OCI-LY7 (cell line): ENCODE measurements at regions not wholly inside any gene's neighbourhood (a gene's known extent, or its start where the extent isn't known, plus 50 kb on each side); places are given as distances from the start of the nearest gene placed in this dataset.

ENCODE experiments used
- BruUV-seq: library from RNA; stranded (reverse); fragments of 400-500 nt; replicated peaks from 2 replicates; lab custom pipeline; 2021; lab: Mats Ljungman, UMichigan
- CTCF ChIA-PET: fragments of 300-600 bp; sonication (Branson Sonifier 250); formaldehyde crosslinking; loops from one replicate; lab custom pipeline; 2022; ENCODE audit warnings: antibody characterized with exemption; ENCODE audit not compliant: unreplicated experiment; lab: Charles Lee
- POLR2A ChIA-PET: fragments of 300-600 bp; sonication (Branson Sonifier 250); formaldehyde crosslinking; loops from one replicate; lab custom pipeline; 2022; ENCODE audit warnings: antibody characterized with exemption; lab: Charles Lee
- DNase-seq: peaks from one replicate; pipeline ENCODE4 v3.0.0-alpha.2; 2015; ENCODE audit warnings: low spot score
- H2AFZ ChIP-seq: fragments of 200-600 bp; sonication (generic), shearing (Covaris generic); 2 replicates; pipeline ENCODE4 v1.6.1; 2014; ENCODE audit warnings: mild to moderate bottlenecking, antibody characterized with exemption, low read length, moderate library complexity
- H3K27ac ChIP-seq: fragments of 200-600 bp; sonication (generic); 2 replicates; pipeline ENCODE4 v1.5.1; 2014; ENCODE audit warnings: mixed run types, low read depth, mild to moderate bottlenecking, moderate library complexity, low read length, inconsistent platforms; ENCODE audit not compliant: poor library complexity, severe bottlenecking
- H3K36me3 ChIP-seq: fragments of 200-600 bp; sonication (generic); 2 replicates; pipeline ENCODE4 v1.6.1; 2014; ENCODE audit warnings: mild to moderate bottlenecking, antibody characterized with exemption, low read length, moderate library complexity, mixed read lengths; ENCODE audit not compliant: insufficient read depth
- H3K4me1 ChIP-seq: fragments of 200-600 bp; sonication (generic); 2 replicates; pipeline ENCODE4 v1.5.1; 2014; ENCODE audit warnings: mild to moderate bottlenecking, low read length; ENCODE audit not compliant: insufficient read depth, poor library complexity, severe bottlenecking
- H3K4me2 ChIP-seq: fragments of 200-600 bp; sonication (generic); 2 replicates; pipeline ENCODE4 v1.6.1; 2014; ENCODE audit warnings: mild to moderate bottlenecking, low read length
- H3K4me3 ChIP-seq: fragments of 200-600 bp; sonication (generic); 2 replicates; pipeline ENCODE4 v1.5.1; 2014; ENCODE audit warnings: mild to moderate bottlenecking, low read depth, low read length; ENCODE audit not compliant: poor library complexity, severe bottlenecking
- H3K79me2 ChIP-seq: fragments of 200-600 bp; sonication (generic); 2 replicates; pipeline ENCODE4 v1.6.1; 2016; ENCODE audit warnings: low read depth, mild to moderate bottlenecking, low read length, moderate library complexity, mixed read lengths; ENCODE audit not compliant: insufficient read depth
- H3K9me2 ChIP-seq: fragments of 200-600 bp; sonication (generic); 2 replicates; pipeline ENCODE4 v1.6.1; 2016; ENCODE audit warnings: mild to moderate bottlenecking, low read length, mixed read lengths; ENCODE audit not compliant: insufficient read depth
- H3K9me3 ChIP-seq: fragments of 200-600 bp; sonication (generic); 2 replicates; pipeline ENCODE4 v1.6.1; 2014; ENCODE audit warnings: mild to moderate bottlenecking, mixed run types, low read length, mixed read lengths
- H4K20me1 ChIP-seq: fragments of 200-600 bp; sonication (generic); 2 replicates; pipeline ENCODE4 v1.6.1; 2014; ENCODE audit warnings: mild to moderate bottlenecking, antibody characterized with exemption, low read length, moderate library complexity, mixed read lengths; ENCODE audit not compliant: insufficient read depth
- EZH2phosphoT487 ChIP-seq: fragments of 200-600 bp; sonication (generic); IDR thresholded peaks from 2 replicates; pipeline ENCODE4 v1.6.1; 2018; ENCODE audit warnings: low read depth, borderline replicate concordance, mild to moderate bottlenecking, mixed run types, antibody characterized with exemption, low read length, moderate library complexity, mixed read lengths
- intact Hi-C: fragments of 100-400 bp; cut with micrococcal nuclease; formaldehyde crosslinking; loops from one replicate; pipeline ENCODE4 v1.10.0; 2022; ENCODE audit not compliant: unreplicated experiment
- TF ChIP-seq, protein P1 (sequence below): fragments of 200-600 bp; sonication (generic); conservative IDR thresholded peaks from 2 replicates; pipeline ENCODE4 v1.5.1; 2014; ENCODE audit warnings: mild to moderate bottlenecking, antibody characterized with exemption, low read length, moderate library complexity, mixed read lengths

DNA sequence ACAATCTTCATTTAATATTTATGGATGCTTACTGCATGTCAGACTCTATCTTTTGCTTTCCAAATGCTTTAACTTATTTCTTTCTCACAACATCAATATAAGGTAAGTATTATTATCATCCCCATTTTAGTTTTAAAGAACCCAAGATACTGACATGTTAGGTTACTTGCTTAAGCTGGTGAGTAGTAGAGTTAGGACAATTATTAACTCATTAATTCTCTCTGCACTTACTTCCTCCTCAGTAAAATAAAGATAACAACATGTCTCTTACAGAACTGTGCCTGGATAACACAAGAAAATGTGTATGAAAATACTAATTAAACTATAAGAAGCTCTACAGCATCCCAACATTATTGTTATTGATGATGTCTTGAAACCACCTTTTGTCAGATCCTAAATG is 359.1 kb upstream of the CHST9 start:
- H3K9me3 ChIP-seq = no peaks in the 10 kb centered on the region
- intact Hi-C loops = no loop called here
- CTCF ChIA-PET = no interaction called here
- H3K27ac ChIP-seq = no peak overlapping the region
- no peaks in the 10 kb centered on the region for H3K9me2 ChIP-seq
- no peaks in the 10 kb centered on the region for H4K20me1 ChIP-seq
- H2AFZ ChIP-seq = no peak overlapping the region
- POLR2A ChIA-PET = interaction anchor here (0.7 to 1.3 kb wide), 3 partner anchors 17 to 1795 kb away, joined by 3 to 5 read pairs (median 4); no protein-coding TSS in a partner anchor
- no peaks in the 10 kb centered on the region for H3K79me2 ChIP-seq
- H3K4me3 ChIP-seq = no peak overlapping the region
- no peaks in the 10 kb centered on the region for H3K36me3 ChIP-seq
- H3K4me2 ChIP-seq = no peak overlapping the region
- H3K4me1 ChIP-seq = no peaks in the 10 kb centered on the region
- no peak for DNase-seq
- TF ChIP-seq, protein P1, sequence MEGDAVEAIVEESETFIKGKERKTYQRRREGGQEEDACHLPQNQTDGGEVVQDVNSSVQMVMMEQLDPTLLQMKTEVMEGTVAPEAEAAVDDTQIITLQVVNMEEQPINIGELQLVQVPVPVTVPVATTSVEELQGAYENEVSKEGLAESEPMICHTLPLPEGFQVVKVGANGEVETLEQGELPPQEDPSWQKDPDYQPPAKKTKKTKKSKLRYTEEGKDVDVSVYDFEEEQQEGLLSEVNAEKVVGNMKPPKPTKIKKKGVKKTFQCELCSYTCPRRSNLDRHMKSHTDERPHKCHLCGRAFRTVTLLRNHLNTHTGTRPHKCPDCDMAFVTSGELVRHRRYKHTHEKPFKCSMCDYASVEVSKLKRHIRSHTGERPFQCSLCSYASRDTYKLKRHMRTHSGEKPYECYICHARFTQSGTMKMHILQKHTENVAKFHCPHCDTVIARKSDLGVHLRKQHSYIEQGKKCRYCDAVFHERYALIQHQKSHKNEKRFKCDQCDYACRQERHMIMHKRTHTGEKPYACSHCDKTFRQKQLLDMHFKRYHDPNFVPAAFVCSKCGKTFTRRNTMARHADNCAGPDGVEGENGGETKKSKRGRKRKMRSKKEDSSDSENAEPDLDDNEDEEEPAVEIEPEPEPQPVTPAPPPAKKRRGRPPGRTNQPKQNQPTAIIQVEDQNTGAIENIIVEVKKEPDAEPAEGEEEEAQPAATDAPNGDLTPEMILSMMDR = no peak
- no peak for TF ChIP-seq EZH2phosphoT487
- no TSS peak for BruUV-seq

DNA sequence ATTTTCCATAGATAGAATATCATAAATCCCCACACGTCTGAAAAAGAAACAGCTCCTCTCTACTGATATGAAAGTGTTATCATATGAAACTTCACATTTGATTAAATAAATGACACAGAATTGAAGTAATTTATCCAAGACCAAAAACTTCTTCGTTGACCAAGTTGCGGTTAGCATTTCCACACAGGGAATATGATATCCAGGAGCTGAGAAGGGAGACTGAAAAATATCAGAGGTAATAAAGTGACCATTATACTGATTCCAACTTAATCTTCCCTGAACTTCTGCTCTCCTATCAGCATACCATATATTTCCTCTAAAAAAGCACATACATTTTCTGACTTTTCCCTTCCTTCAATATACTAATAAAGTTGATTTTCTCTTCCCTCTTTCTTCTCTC is 356.2 kb upstream of the CHST9 start:
- TF ChIP-seq, protein P1 = no peak
- TF ChIP-seq EZH2phosphoT487 = no peak
- no TSS peak for BruUV-seq
- H3K79me2 ChIP-seq = no peaks in the 10 kb centered on the region
- ChIA-PET CTCF (no interaction called here), POLR2A (interaction anchor here (0.7 kb wide), 1 partner anchor 12 kb away, joined by 3 read pairs; no protein-coding TSS in a partner anchor)
- no peak overlapping the region for H3K4me3 ChIP-seq
- H3K27ac ChIP-seq = no peak overlapping the region
- no peaks in the 10 kb centered on the region for H3K9me2 ChIP-seq
- H4K20me1 ChIP-seq = no peaks in the 10 kb centered on the region
- intact Hi-C loops = no loop called here
- H3K4me2 ChIP-seq = no peak overlapping the region
- DNase-seq = no peak
- no peaks in the 10 kb centered on the region for H3K4me1 ChIP-seq
- H2AFZ ChIP-seq = no peak overlapping the region
- no peaks in the 10 kb centered on the region for H3K36me3 ChIP-seq
- no peaks in the 10 kb centered on the region for H3K9me3 ChIP-seq

DNA sequence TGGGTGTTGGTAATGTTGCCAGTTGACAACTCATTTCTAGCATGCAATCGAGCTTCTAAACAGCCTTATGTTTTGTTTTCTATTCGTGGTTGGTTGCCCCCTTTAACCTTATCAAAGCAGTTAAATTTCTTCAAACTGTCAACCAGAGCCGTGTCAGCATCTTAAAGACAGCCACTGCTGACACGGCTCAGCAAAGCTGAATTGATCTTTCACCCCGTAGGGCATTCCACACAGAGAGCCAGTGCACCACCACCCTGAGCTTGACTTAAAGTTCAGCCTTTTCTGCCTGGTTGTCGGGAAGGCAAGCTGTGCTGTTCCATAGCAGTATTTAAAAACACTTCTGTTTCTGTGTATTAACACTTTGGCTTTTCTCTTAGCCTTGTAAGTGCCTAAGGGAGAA is 355.0 kb upstream of the CHST9 start:
- CTCF ChIA-PET = no interaction called here
- H4K20me1 ChIP-seq = no peaks in the 10 kb centered on the region
- POLR2A ChIA-PET = no interaction called here

More for the DNA sequence above, 355.0 kb upstream of the CHST9 start:
- intact Hi-C loops = no loop called here
- DNase-seq = no peak
- Histone ChIP-seq H2AFZ (no peak overlapping the region), H3K36me3 (no peaks in the 10 kb centered on the region), H3K4me2 (no peak overlapping the region), H3K79me2 (no peaks in the 10 kb centered on the region), H3K4me3 (no peak overlapping the region), H3K9me2 (no peaks in the 10 kb centered on the region), H3K27ac (no peak overlapping the region), H3K9me3 (no peaks in the 10 kb centered on the region), H3K4me1 (no peaks in the 10 kb centered on the region)
- BruUV-seq = no TSS peak
- TF ChIP-seq, protein P1 = no peak
- TF ChIP-seq EZH2phosphoT487 = no peak
